NAMALWA (cell line): ENCODE measurements at regions not wholly inside any gene's neighbourhood (a gene's known extent, or its start where the extent isn't known, plus 50 kb on each side); places are given as distances from the start of the nearest gene placed in this dataset.
A peak's percentile ranks its signal among the peaks of the same experiment; 100 is the strongest.

ENCODE experiments used
- DNase-seq: peaks from one replicate; pipeline ENCODE4 v3.0.0-alpha.2; 2015; ENCODE audit warnings: low spot score

- no peak for DNase-seq
Observed at GRCh38 chr11:26095340-26095739, 236.6 kb upstream of the ANO3 start.

- DNase-seq = no peak
Observed at GRCh38 chr11:26096451-26096850, 235.5 kb upstream of the ANO3 start.

DNA sequence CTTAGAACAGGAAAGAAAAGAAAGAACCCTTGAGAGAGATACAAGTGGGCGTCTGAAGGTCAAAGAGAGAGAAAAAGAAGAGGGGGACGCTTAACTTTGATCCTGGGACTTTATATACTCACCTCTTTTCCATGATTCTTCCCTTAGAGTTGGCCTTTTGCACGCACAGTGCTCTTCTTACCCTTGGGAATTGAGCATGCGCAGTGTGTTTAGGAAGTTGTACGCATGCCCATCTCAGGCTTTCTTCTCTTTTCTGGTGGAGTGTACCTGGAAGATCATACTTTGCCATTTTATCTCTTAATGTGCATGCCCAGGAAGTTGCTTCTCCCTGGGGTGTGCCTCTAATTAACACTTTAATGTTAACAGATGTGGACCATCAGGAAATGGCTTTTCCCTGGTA is 229.6 kb upstream of the ANO3 start:
- DNase-seq = no peak

DNA sequence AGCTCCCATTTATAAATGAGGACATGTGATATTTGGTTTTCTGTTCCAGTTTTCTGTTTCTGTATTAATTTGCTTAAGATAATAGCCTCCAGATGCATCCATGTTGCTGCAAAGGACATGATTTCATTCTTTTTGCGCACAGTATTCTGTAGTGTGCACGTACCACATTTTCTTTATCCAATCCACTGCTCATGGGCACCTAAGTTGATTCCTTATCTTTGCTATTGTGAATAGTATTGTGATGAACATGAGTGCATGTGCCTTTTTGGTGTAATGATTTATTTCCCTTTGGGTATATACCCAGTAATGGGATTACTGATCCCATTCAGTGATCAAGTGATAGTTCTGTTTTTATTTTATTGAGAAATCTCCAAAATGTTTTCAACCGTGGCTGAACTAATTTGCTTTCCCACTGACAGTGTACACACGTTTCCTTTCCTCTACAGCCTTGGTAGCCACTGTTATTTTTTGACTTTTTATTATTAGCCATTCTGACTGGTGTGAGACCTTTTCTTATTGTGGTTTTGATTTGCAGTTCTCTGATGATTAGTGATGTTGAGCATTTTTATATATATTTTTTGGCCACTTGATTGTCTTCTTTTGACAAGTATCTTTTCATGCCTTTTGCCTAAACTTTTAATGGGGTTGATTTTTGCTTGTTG is 226.0 kb upstream of the ANO3 start:
- DNase-seq = no peak

DNA sequence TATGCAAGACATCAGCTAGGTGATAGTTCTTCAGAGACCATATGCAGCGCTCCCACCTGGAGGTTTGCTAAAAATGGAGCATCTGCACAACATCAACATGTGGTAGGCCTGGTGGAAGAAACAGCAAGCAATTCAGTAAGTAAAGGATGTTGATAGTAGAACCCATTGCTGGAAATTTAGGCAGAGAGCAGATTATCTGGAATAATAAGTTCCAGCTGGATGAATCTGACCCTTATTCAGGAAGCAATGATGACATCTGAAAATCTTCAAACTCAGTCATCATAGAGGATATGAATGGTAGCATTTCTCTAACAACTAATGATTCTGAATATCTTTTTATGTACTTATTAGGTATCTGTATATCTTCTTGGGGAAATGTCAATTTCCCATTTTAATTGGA is 225.2 kb upstream of the ANO3 start:
- DNase-seq = no peak

- no peak for DNase-seq
Observed at GRCh38 chr11:26109658-26110368, 222.1 kb upstream of the ANO3 start.

DNA sequence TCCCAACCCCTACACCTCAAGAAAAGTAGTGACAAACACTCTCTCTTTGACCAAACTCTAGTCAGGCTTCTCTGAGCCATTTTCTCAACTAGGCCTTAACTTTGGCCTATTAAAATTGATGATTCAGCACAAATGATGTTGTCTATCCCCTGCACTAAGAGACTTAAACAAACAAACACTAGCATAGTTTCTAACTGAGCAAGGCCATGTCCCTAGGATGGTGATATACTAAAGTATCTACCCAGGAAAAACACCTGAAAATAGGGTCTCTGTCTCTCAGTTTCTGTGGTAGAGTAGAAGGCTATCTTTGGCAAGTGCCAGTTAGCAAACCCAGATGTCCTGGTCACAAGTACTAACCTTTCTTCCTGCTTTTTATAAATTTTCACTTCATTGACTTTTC is 219.7 kb upstream of the ANO3 start:
- DNase-seq = peak; percentile 14

DNA sequence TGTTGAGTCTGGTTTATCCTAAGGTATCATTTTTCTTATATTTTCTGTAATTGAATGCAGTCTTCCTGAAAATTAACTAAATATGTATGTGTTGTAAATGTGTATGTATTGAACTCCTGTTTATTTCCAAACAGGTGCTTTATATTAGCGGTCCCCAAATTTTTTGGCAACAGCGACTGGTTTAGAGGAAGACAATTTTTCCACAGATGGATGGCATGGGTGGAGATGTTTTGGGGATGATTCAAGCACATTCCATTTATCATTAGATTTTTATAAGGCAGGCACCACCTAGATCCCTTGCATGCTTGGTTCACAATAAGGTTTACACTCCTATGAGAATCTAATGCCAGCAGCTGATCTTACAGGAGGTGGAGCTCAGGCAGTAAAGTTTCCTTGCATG is 210.5 kb upstream of the ANO3 start:
- DNase-seq = no peak

GRCh38 chr11:26126741-26127140 is 205.2 kb upstream of the ANO3 start:
- no peak for DNase-seq

DNA sequence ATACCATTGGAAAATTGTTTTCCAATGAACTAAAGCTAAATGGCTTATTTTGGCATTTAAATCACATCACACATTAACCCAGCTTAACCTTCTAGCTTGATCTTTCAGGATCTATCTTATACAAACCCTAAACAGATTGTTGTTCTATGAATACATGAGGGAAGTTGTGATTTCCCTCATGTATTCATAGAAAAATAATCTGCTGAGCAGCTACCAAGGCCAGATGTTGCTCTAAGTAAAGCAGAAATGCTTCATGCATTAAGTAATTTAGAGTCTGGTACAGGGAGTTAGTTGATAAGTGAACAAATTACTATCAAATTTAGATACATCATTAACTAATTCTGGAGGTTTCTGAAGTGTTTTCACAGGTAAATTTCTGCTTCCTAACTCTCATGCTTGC is 204.6 kb upstream of the ANO3 start:
- DNase-seq = no peak

GRCh38 chr11:26131406-26131805 is 200.5 kb upstream of the ANO3 start:
- no peak for DNase-seq

- DNase-seq = no peak
Observed at GRCh38 chr11:26134053-26134452, 197.9 kb upstream of the ANO3 start.

DNA sequence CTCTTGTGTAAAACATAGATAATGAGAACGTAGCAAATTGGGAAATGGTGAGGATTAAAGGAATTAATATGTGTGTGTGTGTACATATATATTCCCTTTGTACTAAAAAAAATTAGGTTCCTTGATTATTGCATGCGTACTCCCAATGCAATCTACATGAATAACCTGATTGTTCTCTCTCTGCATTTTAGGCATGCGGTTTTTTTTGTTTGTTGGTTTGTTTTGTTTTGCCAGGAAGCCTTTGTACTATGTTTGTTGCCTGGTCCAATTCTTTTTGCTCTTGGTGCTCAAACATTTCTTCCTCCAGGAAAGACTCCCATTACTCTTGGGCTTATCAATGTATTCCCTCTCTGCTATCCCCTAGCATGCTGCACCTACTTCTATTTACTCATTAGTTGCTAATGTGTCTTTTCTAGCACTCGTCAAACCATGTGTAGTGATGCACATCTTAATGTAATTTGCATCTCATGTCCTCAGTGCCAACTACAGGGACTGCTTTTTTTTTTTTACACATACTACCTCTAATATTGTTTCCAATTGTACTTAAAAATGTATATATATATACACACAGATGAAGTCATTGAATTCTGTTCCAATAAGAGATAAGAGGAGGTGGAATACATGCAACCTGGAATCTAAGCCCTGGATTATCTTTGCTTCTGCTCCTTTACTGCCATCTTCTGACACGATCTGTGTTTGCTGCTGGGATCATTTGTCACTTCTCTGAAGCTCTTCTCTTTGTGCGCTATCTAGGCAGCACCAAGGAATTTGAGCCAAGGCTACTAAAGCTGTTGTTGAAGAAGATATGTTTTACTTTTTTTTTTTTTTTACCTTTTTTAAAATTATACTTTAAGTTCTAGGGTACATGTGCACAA is 197.2 kb upstream of the ANO3 start:
- peak; percentile 63 for DNase-seq

DNA sequence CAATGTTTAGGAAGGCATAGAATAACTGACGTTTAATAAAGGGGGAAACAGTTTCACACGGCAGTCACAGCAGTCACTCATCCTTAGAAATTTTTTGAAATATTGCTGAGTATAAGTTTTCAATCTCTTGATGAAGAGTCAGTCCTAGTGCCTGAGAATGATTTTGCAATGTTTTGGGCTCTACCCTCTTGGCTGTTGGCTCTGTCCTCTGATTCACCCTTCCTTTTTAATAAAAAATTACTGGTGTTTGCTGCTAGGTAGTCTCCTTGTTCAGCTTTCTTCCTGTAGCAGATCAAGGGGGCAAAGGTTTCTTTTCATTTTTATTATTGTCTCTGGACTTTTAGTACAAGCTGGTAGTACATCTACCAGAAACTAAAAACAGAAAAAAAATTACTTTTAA is 194.3 kb upstream of the ANO3 start:
- DNase-seq = no peak

- DNase-seq = no peak
Observed at GRCh38 chr11:26142891-26143290, 189.0 kb upstream of the ANO3 start.

DNA sequence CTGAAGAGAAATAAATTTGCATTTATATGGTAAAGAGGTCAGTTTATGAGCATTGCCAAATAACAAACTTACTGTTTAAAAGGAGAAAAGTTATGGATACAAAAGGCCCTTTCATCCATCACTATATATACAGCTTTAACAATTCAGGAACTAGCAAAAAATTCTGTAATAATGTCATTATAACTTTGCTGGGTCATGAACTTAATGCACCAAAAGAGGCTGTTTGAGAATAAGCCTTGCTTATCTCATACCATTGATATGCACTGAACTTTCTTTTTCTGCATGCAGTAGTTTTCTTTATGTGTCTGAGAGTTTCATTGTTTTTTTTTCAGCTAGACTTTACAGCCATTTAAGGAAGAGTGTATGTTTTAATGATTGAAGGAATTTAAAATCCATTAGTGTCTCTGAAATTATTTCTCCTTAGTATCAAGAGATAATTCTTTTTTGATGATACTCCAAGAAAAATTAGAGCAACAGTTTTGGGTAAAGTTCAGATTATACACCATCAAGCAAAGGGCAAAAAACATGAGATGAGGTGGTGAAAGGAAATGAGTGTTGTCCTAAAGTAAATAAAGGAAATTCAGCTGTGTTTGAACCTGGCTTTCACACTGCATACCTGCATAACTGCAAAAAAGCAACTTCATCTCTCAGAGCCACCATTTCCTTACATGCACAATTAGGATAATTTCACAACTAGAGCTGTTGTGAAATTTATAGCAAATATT is 188.2 kb upstream of the ANO3 start:
- no peak for DNase-seq

GRCh38 chr11:26144291-26144690 is 187.6 kb upstream of the ANO3 start:
- no peak for DNase-seq

GRCh38 chr11:26144911-26145310 is 187.0 kb upstream of the ANO3 start:
- DNase-seq = no peak

DNA sequence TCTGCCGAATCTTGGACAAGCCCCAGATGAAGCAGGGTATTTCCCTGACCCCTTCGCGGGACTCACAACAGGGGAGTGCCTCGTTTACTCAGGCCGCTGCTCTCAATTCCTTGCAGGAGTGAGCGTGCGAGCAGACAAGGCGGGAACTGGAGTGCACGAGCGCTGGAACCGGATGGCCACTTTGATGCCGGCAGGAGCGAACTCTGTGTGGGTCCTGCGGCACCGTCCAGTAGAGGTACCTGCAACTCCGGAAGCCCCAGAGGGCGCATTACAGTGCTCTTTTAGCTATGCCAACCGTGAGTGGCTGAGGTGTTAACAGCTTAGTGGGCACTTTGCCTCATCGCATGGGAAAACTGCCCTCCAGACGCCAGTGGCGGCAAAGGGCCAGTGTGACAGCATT is 182.3 kb upstream of the ANO3 start:
- DNase-seq = no peak

DNA sequence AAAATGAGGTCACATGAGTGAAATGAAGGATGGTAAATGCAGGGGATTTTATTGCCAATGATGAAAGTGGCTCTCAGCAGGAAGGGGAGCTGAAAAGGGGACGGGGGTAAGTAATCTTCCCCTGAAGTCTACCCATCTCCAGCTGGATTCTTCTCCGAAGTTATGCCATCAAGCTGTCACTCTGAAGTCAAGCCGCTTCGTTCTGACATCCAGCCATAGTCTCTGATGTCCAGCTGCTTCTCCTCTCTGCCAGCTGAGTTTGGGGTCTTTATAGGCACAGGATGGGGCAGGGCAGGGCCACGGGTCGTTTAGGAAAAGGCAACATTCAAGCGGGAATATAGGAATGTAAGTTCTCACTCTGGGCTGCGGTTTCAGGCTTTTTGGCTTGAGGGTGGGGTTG is 181.9 kb upstream of the ANO3 start:
- no peak for DNase-seq

- DNase-seq = no peak
Observed at GRCh38 chr11:26158251-26158650, 173.7 kb upstream of the ANO3 start.

- no peak for DNase-seq
Observed at GRCh38 chr11:26162291-26162690, 169.6 kb upstream of the ANO3 start.
